Fibroblast of skin of scalp (primary cell): ENCODE measurements at regions not wholly inside any gene's neighbourhood (a gene's known extent, or its start where the extent isn't known, plus 50 kb on each side); places are given as distances from the start of the nearest gene placed in this dataset.
A peak's percentile ranks its signal among the peaks of the same experiment; 100 is the strongest.

Experiments used
- DNase-seq: peaks from one replicate; pipeline ENCODE4 v3.0.0-alpha.2; 2013

- DNase-seq: peak; percentile 53
Measured at GRCh38 chr14:61191733-61192132, 89.4 kb downstream of the TMEM30B start.

GRCh38 chr14:61190341-61190740, 90.8 kb downstream of the TMEM30B start:
- no peak for DNase-seq

- DNase-seq: peak; percentile 77
Measured at GRCh38 chr14:61188978-61189808, 91.9 kb downstream of the TMEM30B start.

DNA sequence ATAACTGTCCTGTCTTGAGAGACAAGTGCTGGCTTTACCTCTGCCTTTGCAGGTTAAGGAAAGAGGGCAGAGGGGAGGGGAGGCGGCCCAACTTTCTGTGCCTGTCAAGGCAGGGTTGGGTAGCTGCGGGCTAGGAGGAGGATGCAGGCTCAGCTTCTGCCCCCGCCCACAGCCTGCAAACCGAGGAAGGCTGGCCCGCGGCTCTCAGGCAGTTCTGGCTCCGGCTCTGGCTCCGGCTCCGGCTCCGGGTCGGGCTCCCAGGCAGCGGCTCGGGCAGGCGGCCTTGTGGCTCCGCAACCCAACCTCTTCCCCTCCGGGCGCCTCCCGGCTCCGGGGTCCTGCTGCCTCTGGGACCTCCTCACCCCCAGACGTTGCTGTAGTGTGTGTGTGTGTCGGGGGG, 92.9 kb downstream of the TMEM30B start:
- no peak for DNase-seq

DNA sequence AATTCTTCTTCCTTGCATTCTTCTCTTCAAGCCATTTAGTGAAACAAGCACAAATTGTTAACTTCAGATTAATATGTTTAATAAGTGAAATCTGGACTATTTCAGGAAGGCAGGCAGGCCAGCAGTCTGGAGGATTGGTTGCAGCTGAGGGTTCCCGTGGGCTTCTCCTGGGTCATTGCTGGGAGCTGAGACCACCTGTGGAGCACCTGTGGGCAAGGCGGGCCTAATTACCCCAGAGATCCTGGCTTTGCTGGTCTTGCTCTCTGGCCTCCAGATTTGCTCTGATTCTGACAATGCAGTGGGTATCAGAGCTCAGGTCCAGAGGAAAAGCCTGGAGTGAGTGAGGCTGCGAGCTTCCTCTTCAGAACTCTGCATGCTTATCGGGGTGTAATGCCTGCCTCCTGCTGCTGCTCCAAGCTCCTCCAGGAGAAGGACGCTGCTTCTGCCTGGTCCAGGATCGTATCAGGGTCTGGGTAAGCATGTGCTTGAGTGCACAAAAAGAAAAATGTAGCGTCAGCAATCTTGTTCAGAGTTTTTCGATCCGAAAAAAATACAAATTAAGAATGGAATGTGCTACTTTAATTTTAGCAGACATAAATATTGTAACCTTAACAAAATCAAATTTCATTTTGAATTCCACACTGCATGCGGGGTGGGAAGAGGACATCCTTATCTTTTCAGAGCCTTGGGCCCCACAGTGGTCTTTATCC, 93.8 kb downstream of the TMEM30B start:
- no peak for DNase-seq

- no peak for DNase-seq
Measured at GRCh38 chr14:61186341-61187195, 94.6 kb downstream of the TMEM30B start.

GRCh38 chr14:61185534-61185933, 95.6 kb downstream of the TMEM30B start:
- DNase-seq: no peak

- peak; percentile 99 for DNase-seq
Measured at GRCh38 chr14:61184112-61184511, 97.0 kb downstream of the TMEM30B start.

- no peak for DNase-seq
Measured at GRCh38 chr14:61183196-61183885, 97.8 kb downstream of the TMEM30B start.

GRCh38 chr14:61179796-61180398, 101.2 kb downstream of the TMEM30B start:
- peak; percentile 67 for DNase-seq

GRCh38 chr14:61179061-61179690, 102.0 kb downstream of the TMEM30B start:
- DNase-seq: peak; percentile 70

GRCh38 chr14:61178226-61179060, 102.7 kb downstream of the TMEM30B start:
- DNase-seq: peak; percentile 99

DNA sequence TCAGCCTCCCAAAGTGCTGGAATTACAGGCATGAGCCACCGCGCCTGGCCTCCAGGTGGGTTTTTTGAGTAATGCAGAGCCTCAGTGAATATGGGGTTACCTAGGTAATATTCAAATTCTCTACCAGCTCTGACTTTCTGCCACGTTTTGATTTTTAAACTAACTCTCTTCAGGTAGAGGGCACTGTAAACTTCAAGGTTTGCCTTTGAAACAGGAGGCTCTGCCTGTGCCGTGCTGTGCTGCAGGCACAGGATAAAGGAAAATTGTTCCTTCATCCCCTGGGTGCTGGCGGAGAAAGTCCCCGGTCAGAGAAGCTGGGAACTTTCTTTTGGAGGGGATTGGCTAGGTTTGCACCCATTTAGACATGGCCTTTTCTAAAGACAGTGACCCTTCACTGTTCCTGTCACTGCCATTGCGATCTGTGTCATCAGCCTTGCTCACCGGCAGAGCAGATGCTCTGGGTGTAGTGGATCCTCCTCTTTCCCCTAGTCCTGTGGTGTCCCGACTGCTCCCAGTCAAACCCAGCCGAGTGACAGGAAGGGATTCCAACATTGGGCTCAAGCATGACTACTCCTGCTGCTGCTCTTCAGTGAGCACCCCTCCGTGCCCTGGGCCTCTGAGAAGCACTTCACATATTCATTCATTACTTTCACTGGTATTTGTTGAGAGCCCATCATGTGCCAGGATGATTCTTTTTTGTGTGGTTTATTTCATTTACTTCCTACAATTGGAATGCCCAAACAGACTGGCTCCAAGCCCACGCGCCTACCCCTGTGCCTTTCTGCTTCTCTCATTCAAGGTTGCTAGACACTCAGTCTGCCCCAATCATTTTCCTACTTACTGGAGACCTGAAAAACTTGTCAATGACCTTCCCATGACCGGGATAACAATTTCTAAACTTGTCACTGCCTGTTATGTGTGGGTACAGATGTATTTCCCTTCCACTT, 103.6 kb downstream of the TMEM30B start:
- DNase-seq: peak; percentile 84

- DNase-seq: no peak
Measured at GRCh38 chr14:61176686-61177085, 104.5 kb downstream of the TMEM30B start.

DNA sequence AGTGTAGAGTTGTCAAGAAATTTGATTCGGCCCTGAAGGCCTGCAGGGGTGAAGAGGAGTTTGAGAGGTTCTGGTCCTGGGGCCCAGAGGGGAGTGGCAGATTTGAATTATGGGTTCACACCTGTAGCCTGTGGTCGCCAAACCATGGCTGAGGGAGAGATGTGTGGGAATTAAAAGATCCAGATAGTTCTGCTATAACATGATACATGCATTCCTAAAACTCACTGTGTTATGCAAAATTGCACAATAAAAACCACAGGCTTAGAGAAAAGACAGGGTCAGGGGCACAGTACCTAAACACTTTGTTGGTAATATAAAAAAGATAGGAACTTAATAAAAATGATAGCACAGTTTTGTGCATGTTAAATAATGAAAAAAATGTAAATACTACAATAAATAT, 106.2 kb downstream of the TMEM30B start:
- DNase-seq: peak; percentile 68

GRCh38 chr14:61174441-61174891, 106.7 kb downstream of the TMEM30B start:
- DNase-seq: no peak

DNA sequence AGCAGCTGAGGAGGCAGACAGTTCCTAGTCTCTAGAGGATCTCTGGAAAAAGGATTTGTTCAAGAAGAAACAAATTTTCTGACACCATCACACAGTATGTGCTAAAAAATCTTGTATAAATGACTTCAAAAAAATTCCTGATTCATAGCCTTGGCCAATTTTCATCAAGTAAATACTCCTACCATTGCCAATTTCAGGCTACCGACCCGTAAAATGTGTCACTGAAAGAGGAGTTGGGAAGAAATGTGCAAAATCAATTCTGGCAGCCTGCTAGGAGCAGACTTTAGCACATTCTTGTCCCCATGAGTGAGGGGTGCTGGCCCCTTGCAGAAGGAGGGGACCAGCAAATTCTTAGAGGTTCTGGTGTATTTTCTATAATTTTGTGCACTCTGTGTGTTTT, 109.4 kb downstream of the TMEM30B start:
- no peak for DNase-seq

- DNase-seq: no peak
Measured at GRCh38 chr14:61168141-61168540, 113.0 kb downstream of the TMEM30B start.

GRCh38 chr14:61167642-61168041, 113.5 kb downstream of the TMEM30B start:
- no peak for DNase-seq
